H9 (cell line): ENCODE measurements at regions not wholly inside any gene's neighbourhood (a gene's known extent, or its start where the extent isn't known, plus 50 kb on each side); places are given as distances from the start of the nearest gene placed in this dataset.

Experiments used
- DNase-seq: peaks from one replicate; pipeline ENCODE4 v3.0.0-alpha.2; 2017
- H2AFZ ChIP-seq: one replicate; pipeline ENCODE4 v1.6.1; 2013; ENCODE audit warnings: mild to moderate bottlenecking, low read length, control low read depth, moderate library complexity
- H2AK5ac ChIP-seq: 2 replicates; pipeline ENCODE4 v1.6.1; 2013; ENCODE audit warnings: low read length, control low read depth, mixed read lengths; ENCODE audit not compliant: insufficient read length
- H2BK120ac ChIP-seq: one replicate; pipeline ENCODE4 v1.6.1; 2013; ENCODE audit warnings: low read depth, mild to moderate bottlenecking, low read length, control low read depth, inconsistent platforms; ENCODE audit not compliant: poor library complexity, severe bottlenecking
- H2BK12ac ChIP-seq: 2 replicates; pipeline ENCODE4 v1.6.1; 2013; ENCODE audit warnings: low read length, control low read depth, mixed read lengths, low read depth; ENCODE audit not compliant: insufficient read length
- H2BK15ac ChIP-seq: 2 replicates; pipeline ENCODE4 v1.6.1; 2013; ENCODE audit warnings: low read depth, low read length, control low read depth
- H2BK20ac ChIP-seq: one replicate; pipeline ENCODE4 v1.6.1; 2013; ENCODE audit warnings: low read depth, mild to moderate bottlenecking, low read length, control low read depth, inconsistent platforms; ENCODE audit not compliant: poor library complexity, severe bottlenecking
- H2BK5ac ChIP-seq: 2 replicates; pipeline ENCODE4 v1.6.1; 2013; ENCODE audit warnings: low read length, control low read depth, mixed read lengths; ENCODE audit not compliant: insufficient read length
- H3K14ac ChIP-seq: 2 replicates; pipeline ENCODE4 v1.6.1; 2013; ENCODE audit warnings: low read length, control low read depth; ENCODE audit not compliant: insufficient read depth
- H3K18ac ChIP-seq: 2 replicates; pipeline ENCODE4 v1.6.1; 2013; ENCODE audit warnings: low read depth, mild to moderate bottlenecking, mixed read lengths, low read length, control low read depth; ENCODE audit not compliant: insufficient read length
- H3K23ac ChIP-seq: 2 replicates; pipeline ENCODE4 v1.6.1; 2013; ENCODE audit warnings: low read length, control low read depth, mixed read lengths, low read depth; ENCODE audit not compliant: insufficient read length
- H3K23me2 ChIP-seq: 2 replicates; pipeline ENCODE4 v1.6.1; 2013; ENCODE audit warnings: low read depth, mild to moderate bottlenecking, mixed read lengths, low read length, control low read depth; ENCODE audit not compliant: insufficient read length, poor library complexity, severe bottlenecking
- H3K27ac ChIP-seq: 2 replicates; pipeline ENCODE4 v1.5.1; 2013; ENCODE audit warnings: low read length, control low read depth, mixed read lengths, low read depth; ENCODE audit not compliant: insufficient read length
- H3K27me3 ChIP-seq: 2 replicates; pipeline ENCODE4 v1.6.1; 2013; ENCODE audit warnings: low read length, control low read depth, inconsistent platforms; ENCODE audit not compliant: insufficient read depth
- H3K4ac ChIP-seq: 2 replicates; pipeline ENCODE4 v1.6.1; 2013; ENCODE audit warnings: low read depth, mild to moderate bottlenecking, control low read depth, inconsistent platforms, low read length, moderate library complexity
- H3K4me1 ChIP-seq: 2 replicates; pipeline ENCODE4 v1.6.1; 2013; ENCODE audit warnings: low read length, control low read depth, inconsistent platforms; ENCODE audit not compliant: insufficient read depth
- H3K4me2 ChIP-seq: 2 replicates; pipeline ENCODE4 v1.6.1; 2013; ENCODE audit warnings: low read length, control low read depth, mixed read lengths; ENCODE audit not compliant: insufficient read length, insufficient read depth
- H3K56ac ChIP-seq: 2 replicates; pipeline ENCODE4 v1.6.1; 2013; ENCODE audit warnings: low read depth, mild to moderate bottlenecking, mixed read lengths, low read length, control low read depth; ENCODE audit not compliant: insufficient read length
- H3K79me1 ChIP-seq: 2 replicates; pipeline ENCODE4 v1.6.1; 2013; ENCODE audit warnings: low read depth, mild to moderate bottlenecking, moderate library complexity, low read length, control low read depth, inconsistent platforms; ENCODE audit not compliant: insufficient read depth, poor library complexity, severe bottlenecking
- H3K79me2 ChIP-seq: 2 replicates; pipeline ENCODE4 v1.6.1; 2013; ENCODE audit warnings: low read length, control low read depth, inconsistent platforms; ENCODE audit not compliant: insufficient read depth
- H3K9ac ChIP-seq: 2 replicates; pipeline ENCODE4 v1.6.1; 2013; ENCODE audit warnings: low read length, control low read depth, mixed read lengths; ENCODE audit not compliant: insufficient read length; ENCODE audit errors: extremely low read depth
- H3K9me3 ChIP-seq: one replicate; pipeline ENCODE4 v1.6.1; 2013; ENCODE audit warnings: low read depth, low read length, inconsistent platforms; ENCODE audit not compliant: control insufficient read depth
- H3T11ph ChIP-seq: one replicate; pipeline ENCODE4 v1.6.1; 2013; ENCODE audit warnings: mild to moderate bottlenecking, low read length, control low read depth, inconsistent platforms
- H4K20me1 ChIP-seq: one replicate; pipeline ENCODE4 v1.6.1; 2013; ENCODE audit not compliant: control insufficient read depth, insufficient read length, insufficient read depth
- H4K5ac ChIP-seq: 2 replicates; pipeline ENCODE4 v1.6.1; 2013; ENCODE audit warnings: low read depth, mild to moderate bottlenecking, mixed read lengths, low read length, control low read depth; ENCODE audit not compliant: insufficient read length
- H4K8ac ChIP-seq: replicated peaks from 2 replicates; pipeline ENCODE4 v1.6.1; 2013; ENCODE audit warnings: low read length, control low read depth, mixed read lengths, low read depth; ENCODE audit not compliant: insufficient read length
- H4K91ac ChIP-seq: 2 replicates; pipeline ENCODE4 v1.6.1; 2013; ENCODE audit warnings: low read depth, mild to moderate bottlenecking, moderate library complexity, mixed read lengths, low read length, control low read depth; ENCODE audit not compliant: insufficient read length
- H3K27ac Mint-ChIP-seq, 3 experiments: 2 replicates in 2 of 3; 3 replicates in 1 of 3; pipeline ENCODE4 v1.8.0; 2020 to 2021; ENCODE audit warnings: mixed read lengths in 3 of 3, mild to moderate bottlenecking in 1 of 3, moderate library complexity in 1 of 3
- H3K27me3 Mint-ChIP-seq: 2 replicates; pipeline ENCODE4 v1.8.0; 2021; ENCODE audit warnings: low read depth, mild to moderate bottlenecking, moderate library complexity, mixed read lengths
- H3K36me3 Mint-ChIP-seq, 3 experiments: 2 replicates in 2 of 3; 3 replicates in 1 of 3; pipeline ENCODE4 v1.8.0; 2020 to 2021; ENCODE audit warnings: low read depth in 3 of 3, mixed read lengths in 3 of 3; ENCODE audit not compliant: insufficient read depth in 1 of 3
- H3K4me1 Mint-ChIP-seq, 2 experiments: 2 replicates each; pipeline ENCODE4 v1.8.0; 2020; ENCODE audit warnings: mixed read lengths in 2 of 2
- H3K4me3 Mint-ChIP-seq, 2 experiments: 2 replicates in 1 of 2; 3 replicates in 1 of 2; pipeline ENCODE4 v1.8.0; 2020 to 2021; ENCODE audit warnings: mild to moderate bottlenecking in 2 of 2, mixed read lengths in 2 of 2, moderate library complexity in 1 of 2
- H3K9me3 Mint-ChIP-seq, 2 experiments: 2 replicates in 1 of 2; 3 replicates in 1 of 2; pipeline ENCODE4 v1.8.0; 2020; ENCODE audit warnings: mild to moderate bottlenecking in 2 of 2, mixed read lengths in 2 of 2, moderate library complexity in 1 of 2
- WGBS: extraction: QIAGEN DNeasy Blood & Tissue Kit; methylation state at CpG from one replicate; pipeline ENCODE4 v1.1.7; 2013; ENCODE audit warnings: missing lambda C conversion rate, low lambda C conversion rate, mixed read lengths; ENCODE audit not compliant: insufficient read length; ENCODE audit errors: extremely low coverage; 5-methylcytosine and 5-hydroxymethylcytosine counted together
- TF ChIP-seq, protein P1 (sequence below): fragments of 200-600 bp; sonication (generic); conservative IDR thresholded peaks from 3 replicates; pipeline ENCODE4 v1.8.0; 2021; ENCODE audit warnings: antibody characterized with exemption, mild to moderate bottlenecking

DNA sequence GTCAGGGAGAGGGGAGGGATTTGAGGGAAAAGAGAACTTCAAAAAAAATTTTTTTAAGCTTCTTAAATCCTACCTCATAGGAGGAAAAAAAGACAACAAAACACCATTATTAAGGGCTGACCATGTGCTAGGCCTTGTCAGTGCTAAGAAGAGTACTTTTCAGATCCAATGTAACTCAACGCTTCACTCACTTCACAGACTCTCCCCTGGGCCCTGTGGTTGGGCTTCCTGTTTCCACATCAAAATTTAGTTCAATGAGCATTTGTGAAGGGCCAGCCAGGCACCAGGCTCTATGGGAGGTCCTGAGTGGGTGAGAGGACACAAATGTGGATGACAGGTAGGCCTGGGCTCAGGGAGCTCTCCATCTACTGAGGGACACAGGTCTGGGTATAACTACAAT is 249.8 kb downstream of the PTEN start:
- Histone ChIP-seq H3K79me2 (no peaks in the 10 kb centered on the region), H4K20me1 (no peaks in the 10 kb centered on the region), H3K27me3 (no peaks in the 10 kb centered on the region), H4K91ac (no peak overlapping the region), H3K23ac (no peak overlapping the region), H3K9me3 (no peaks in the 10 kb centered on the region), H3K4me2 (no peak overlapping the region), H3K23me2 (no peaks in the 10 kb centered on the region), H4K8ac (no peak overlapping the region), H2AFZ (no peak overlapping the region), H3T11ph (no peak overlapping the region), H3K79me1 (no peaks in the 10 kb centered on the region), H3K14ac (no peak overlapping the region), H4K5ac (no peak overlapping the region), H3K56ac (no peak overlapping the region), H3K27ac (no peak overlapping the region), H3K18ac (no peak overlapping the region), H3K9ac (no peak overlapping the region), H2BK12ac (no peak overlapping the region), H3K4me1 (peaks cover 2% of the 10 kb centered on the region; the same call in 1 of the 2 replicates), H2BK120ac (no peak overlapping the region), H3K4ac (no peak overlapping the region), H2BK15ac (no peak overlapping the region), H2AK5ac (no peak overlapping the region), H2BK5ac (no peak overlapping the region), H2BK20ac (no peak overlapping the region)
- Mint-ChIP-seq H3K4me3 (no peak overlapping the region), H3K4me1 (peaks cover 6 to 10% of the 10 kb centered on the region in 2 experiments), H3K36me3 (no peaks in the 10 kb centered on the region), H3K9me3 (no peaks in the 10 kb centered on the region; a peak in 1 of 5 replicates), H3K27ac (no peak overlapping the region), H3K27me3 (no peaks in the 10 kb centered on the region)
- DNase-seq: no peak
- WGBS: no CpG with 5 or more reads among the region's 1 CpG
- TF ChIP-seq, protein P1, sequence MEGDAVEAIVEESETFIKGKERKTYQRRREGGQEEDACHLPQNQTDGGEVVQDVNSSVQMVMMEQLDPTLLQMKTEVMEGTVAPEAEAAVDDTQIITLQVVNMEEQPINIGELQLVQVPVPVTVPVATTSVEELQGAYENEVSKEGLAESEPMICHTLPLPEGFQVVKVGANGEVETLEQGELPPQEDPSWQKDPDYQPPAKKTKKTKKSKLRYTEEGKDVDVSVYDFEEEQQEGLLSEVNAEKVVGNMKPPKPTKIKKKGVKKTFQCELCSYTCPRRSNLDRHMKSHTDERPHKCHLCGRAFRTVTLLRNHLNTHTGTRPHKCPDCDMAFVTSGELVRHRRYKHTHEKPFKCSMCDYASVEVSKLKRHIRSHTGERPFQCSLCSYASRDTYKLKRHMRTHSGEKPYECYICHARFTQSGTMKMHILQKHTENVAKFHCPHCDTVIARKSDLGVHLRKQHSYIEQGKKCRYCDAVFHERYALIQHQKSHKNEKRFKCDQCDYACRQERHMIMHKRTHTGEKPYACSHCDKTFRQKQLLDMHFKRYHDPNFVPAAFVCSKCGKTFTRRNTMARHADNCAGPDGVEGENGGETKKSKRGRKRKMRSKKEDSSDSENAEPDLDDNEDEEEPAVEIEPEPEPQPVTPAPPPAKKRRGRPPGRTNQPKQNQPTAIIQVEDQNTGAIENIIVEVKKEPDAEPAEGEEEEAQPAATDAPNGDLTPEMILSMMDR: no peak
